Neural cell (in vitro differentiated cells): ENCODE measurements at regions not wholly inside any gene's neighbourhood (a gene's known extent, or its start where the extent isn't known, plus 50 kb on each side); places are given as distances from the start of the nearest gene placed in this dataset.

Experiments
- H2AFZ ChIP-seq: fragments of 200-600, 300-800 bp; sonication (generic), shearing (Covaris generic); 2 replicates; pipeline ENCODE4 v1.6.0; 2014; ENCODE audit warnings: low read depth, mild to moderate bottlenecking, antibody characterized with exemption, low read length, moderate library complexity
- H3F3A ChIP-seq: fragments of 200-600 bp; shearing (Covaris generic); 2 replicates; pipeline ENCODE4 v1.6.1; 2016; ENCODE audit warnings: mild to moderate bottlenecking, moderate library complexity, mixed read lengths, antibody characterized with exemption, low read length; ENCODE audit not compliant: insufficient read depth, poor library complexity, severe bottlenecking
- H3K27ac ChIP-seq: fragments of 200-600, 300-800 bp; sonication (generic), shearing (Covaris generic); 2 replicates; pipeline ENCODE4 v1.5.1; 2014; ENCODE audit warnings: mild to moderate bottlenecking, low read length, moderate library complexity
- H3K27me3 ChIP-seq: fragments of 300-800, 200-600 bp; sonication (generic), shearing (Covaris generic); 2 replicates; pipeline ENCODE4 v1.6.0; 2014; ENCODE audit warnings: mild to moderate bottlenecking, low read depth, low read length, moderate library complexity; ENCODE audit not compliant: insufficient read depth
- H3K36me3 ChIP-seq: fragments of 300-800, 200-600 bp; sonication (generic), shearing (Covaris generic); 2 replicates; pipeline ENCODE4 v1.5.1; 2014; ENCODE audit warnings: mild to moderate bottlenecking, antibody characterized with exemption, low read length, moderate library complexity; ENCODE audit not compliant: insufficient read depth
- H3K4me2 ChIP-seq: fragments of 300-800, 200-600 bp; sonication (generic), shearing (Covaris generic); 2 replicates; pipeline ENCODE4 v1.6.0; 2014; ENCODE audit warnings: mild to moderate bottlenecking, low read length
- H3K4me3 ChIP-seq: fragments of 300-800, 200-600 bp; sonication (generic), shearing (Covaris generic); 2 replicates; pipeline ENCODE4 v1.5.1; 2014; ENCODE audit warnings: mild to moderate bottlenecking, low read length, moderate library complexity
- H3K79me2 ChIP-seq: fragments of 200-600 bp; shearing (Covaris generic); replicated peaks from 2 replicates; pipeline ENCODE4 v1.6.0; 2014; ENCODE audit warnings: mild to moderate bottlenecking, low read length, moderate library complexity; ENCODE audit not compliant: insufficient read depth
- H3K9ac ChIP-seq: fragments of 300-800, 200-600 bp; sonication (generic), shearing (Covaris generic); 2 replicates; pipeline ENCODE4 v1.6.1; 2016; ENCODE audit warnings: mild to moderate bottlenecking, low read length, mixed read lengths
- H3K9me2 ChIP-seq: fragments of 200-600 bp; shearing (Covaris generic); 2 replicates; pipeline ENCODE4 v1.6.1; 2016; ENCODE audit warnings: mild to moderate bottlenecking, low read length, mixed read lengths; ENCODE audit not compliant: insufficient read depth
- H3K9me3 ChIP-seq: fragments of 200-600, 300-800 bp; sonication (generic), shearing (Covaris generic); 2 replicates; pipeline ENCODE4 v1.6.1; 2016; ENCODE audit warnings: mild to moderate bottlenecking, mixed run types, low read length, moderate library complexity, mixed read lengths
- H4K20me1 ChIP-seq: fragments of 200-600 bp; shearing (Covaris generic); 2 replicates; pipeline ENCODE4 v1.6.1; 2016; ENCODE audit warnings: mild to moderate bottlenecking, mixed run types; ENCODE audit not compliant: insufficient read depth
- EP300 ChIP-seq: fragments of 450-650 bp; conservative IDR thresholded peaks from 2 replicates; pipeline ENCODE4 v1.6.1; 2014; ENCODE audit warnings: antibody characterized with exemption, mild to moderate bottlenecking, moderate library complexity; ENCODE audit not compliant: poor library complexity, severe bottlenecking
- EZH2 ChIP-seq: fragments of 200-600, 300-800 bp; shearing (Covaris generic), sonication (generic); IDR thresholded peaks from 2 replicates; pipeline ENCODE4 v1.6.1; 2014; ENCODE audit warnings: antibody characterized with exemption, low read length, borderline replicate concordance, mild to moderate bottlenecking; ENCODE audit not compliant: insufficient read depth, poor library complexity, severe bottlenecking
- MXI1 ChIP-seq: fragments of 450-650 bp; conservative IDR thresholded peaks from 2 replicates; pipeline ENCODE4 v1.6.1; 2014; ENCODE audit warnings: antibody characterized with exemption, mild to moderate bottlenecking; ENCODE audit not compliant: poor library complexity, severe bottlenecking
- POLR2AphosphoS5 ChIP-seq: IDR thresholded peaks from 2 replicates; pipeline ENCODE4 v1.6.1; 2012
- RAD21 ChIP-seq: fragments of 450-650 bp; conservative IDR thresholded peaks from 2 replicates; pipeline ENCODE4 v1.6.1; 2014; ENCODE audit warnings: antibody characterized with exemption, mild to moderate bottlenecking, moderate library complexity
- REST ChIP-seq: IDR thresholded peaks from 2 replicates; pipeline ENCODE4 v1.6.1; 2012; ENCODE audit warnings: borderline replicate concordance
- SMC3 ChIP-seq: fragments of 450-650 bp; conservative IDR thresholded peaks from 2 replicates; pipeline ENCODE4 v1.6.1; 2014; ENCODE audit warnings: antibody characterized with exemption, mild to moderate bottlenecking, moderate library complexity; ENCODE audit not compliant: poor library complexity
- TAF1 ChIP-seq: IDR thresholded peaks from 2 replicates; pipeline ENCODE4 v1.6.1; 2012; ENCODE audit warnings: low read depth
- TF ChIP-seq, protein P1 (sequence below): fragments of 450-650 bp; IDR thresholded peaks from 2 replicates; pipeline ENCODE4 v1.5.1; 2014; ENCODE audit warnings: antibody characterized with exemption, mild to moderate bottlenecking, moderate library complexity; ENCODE audit not compliant: poor library complexity, severe bottlenecking

DNA sequence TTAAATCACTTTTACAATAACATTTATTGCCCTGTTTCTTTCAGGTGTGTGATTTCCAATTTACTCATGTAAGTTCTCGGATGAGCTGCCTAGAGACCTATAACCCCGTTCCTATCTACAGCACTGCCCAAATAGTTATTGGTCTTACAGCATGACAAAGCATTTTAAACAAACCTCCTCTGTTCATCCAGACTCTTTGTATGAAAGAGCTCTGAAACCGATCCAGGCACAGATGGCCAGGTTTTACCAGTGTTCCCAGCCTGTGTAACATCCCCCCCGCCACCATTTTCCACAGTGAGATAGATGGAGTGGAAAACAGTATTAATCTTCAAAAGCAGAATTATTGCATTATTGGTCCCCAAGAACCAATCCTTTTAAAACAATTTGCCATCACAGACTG lies 59.0 kb upstream of the SPTSSB start:
- no peak overlapping the region for H2AFZ ChIP-seq
- H4K20me1 ChIP-seq, result no peaks in the 10 kb centered on the region
- H3K9me2 ChIP-seq, result no peaks in the 10 kb centered on the region
- H3K27ac ChIP-seq, result no peak overlapping the region
- no peaks in the 10 kb centered on the region for H3F3A ChIP-seq
- H3K79me2 ChIP-seq, result no peaks in the 10 kb centered on the region
- H3K9ac ChIP-seq, result no peak overlapping the region
- no peak overlapping the region for H3K4me2 ChIP-seq
- no peaks in the 10 kb centered on the region for H3K27me3 ChIP-seq
- no peaks in the 10 kb centered on the region for H3K9me3 ChIP-seq
- no peak overlapping the region for H3K4me3 ChIP-seq
- H3K36me3 ChIP-seq, result no peaks in the 10 kb centered on the region
- TF ChIP-seq, protein P1, sequence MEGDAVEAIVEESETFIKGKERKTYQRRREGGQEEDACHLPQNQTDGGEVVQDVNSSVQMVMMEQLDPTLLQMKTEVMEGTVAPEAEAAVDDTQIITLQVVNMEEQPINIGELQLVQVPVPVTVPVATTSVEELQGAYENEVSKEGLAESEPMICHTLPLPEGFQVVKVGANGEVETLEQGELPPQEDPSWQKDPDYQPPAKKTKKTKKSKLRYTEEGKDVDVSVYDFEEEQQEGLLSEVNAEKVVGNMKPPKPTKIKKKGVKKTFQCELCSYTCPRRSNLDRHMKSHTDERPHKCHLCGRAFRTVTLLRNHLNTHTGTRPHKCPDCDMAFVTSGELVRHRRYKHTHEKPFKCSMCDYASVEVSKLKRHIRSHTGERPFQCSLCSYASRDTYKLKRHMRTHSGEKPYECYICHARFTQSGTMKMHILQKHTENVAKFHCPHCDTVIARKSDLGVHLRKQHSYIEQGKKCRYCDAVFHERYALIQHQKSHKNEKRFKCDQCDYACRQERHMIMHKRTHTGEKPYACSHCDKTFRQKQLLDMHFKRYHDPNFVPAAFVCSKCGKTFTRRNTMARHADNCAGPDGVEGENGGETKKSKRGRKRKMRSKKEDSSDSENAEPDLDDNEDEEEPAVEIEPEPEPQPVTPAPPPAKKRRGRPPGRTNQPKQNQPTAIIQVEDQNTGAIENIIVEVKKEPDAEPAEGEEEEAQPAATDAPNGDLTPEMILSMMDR, result no peak

DNA sequence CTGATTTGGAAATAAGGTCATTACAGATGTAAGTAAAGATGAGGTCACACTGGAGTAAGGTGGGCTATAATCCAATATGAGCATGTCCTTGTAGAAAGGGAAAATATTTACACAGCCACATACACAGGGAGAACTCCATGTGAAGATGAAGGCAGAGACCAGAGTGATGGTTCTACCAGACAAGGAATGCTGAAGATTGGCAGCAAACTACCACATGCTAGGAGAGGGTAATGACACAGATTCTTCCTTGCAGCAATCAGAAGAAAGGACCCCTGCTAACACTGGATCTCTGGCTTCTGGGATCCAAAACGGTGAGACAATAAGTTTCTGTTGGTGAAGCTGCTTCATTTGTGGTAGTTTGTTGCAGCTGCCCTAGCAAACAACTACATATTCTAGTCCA lies 56.0 kb upstream of the SPTSSB start:
- H3K9me3 ChIP-seq, result no peaks in the 10 kb centered on the region
- no peaks in the 10 kb centered on the region for H3F3A ChIP-seq
- TF ChIP-seq SMC3, result no peak
- TF ChIP-seq MXI1, result no peak
- TF ChIP-seq RAD21, result no peak
- no peak for TF ChIP-seq TAF1
- TF ChIP-seq, protein P1, result no peak
- no peak for TF ChIP-seq EP300
- TF ChIP-seq POLR2AphosphoS5, result no peak
- no peak for TF ChIP-seq EZH2
- no peak for TF ChIP-seq REST
- no peak overlapping the region for H3K9ac ChIP-seq
- H3K4me2 ChIP-seq, result no peak overlapping the region
- no peaks in the 10 kb centered on the region for H3K36me3 ChIP-seq
- H3K9me2 ChIP-seq, result no peaks in the 10 kb centered on the region
- H3K27ac ChIP-seq, result no peak overlapping the region
- no peak overlapping the region for H2AFZ ChIP-seq
- no peaks in the 10 kb centered on the region for H3K27me3 ChIP-seq
- no peaks in the 10 kb centered on the region for H4K20me1 ChIP-seq
- no peaks in the 10 kb centered on the region for H3K79me2 ChIP-seq
- no peak overlapping the region for H3K4me3 ChIP-seq
